C4-2B (cell line): ENCODE measurements at regions not wholly inside any gene's neighbourhood (a gene's known extent, or its start where the extent isn't known, plus 50 kb on each side); places are given as distances from the start of the nearest gene placed in this dataset.
"Not testable (repeated sequence)": the region's sequence is repeated elsewhere in the genome, so short reads cannot be mapped to it uniquely, and the experiment has no call there.

Source experiments
- CTCF ChIP-seq: fragments of 450-650 bp; conservative IDR thresholded peaks from 2 replicates; pipeline ENCODE4 v1.5.1; 2017; ENCODE audit warnings: mild to moderate bottlenecking
- ZFX ChIP-seq: fragments of 450-650 bp; IDR thresholded peaks from 2 replicates; pipeline ENCODE4 v1.6.1; 2017

- TF ChIP-seq CTCF, ZFX: not testable (repeated sequence)
Observed at GRCh38 chr4:56132188-56132587, 183.4 kb downstream of the CEP135 start.
